ENCODE measurements at regions not wholly inside any gene's neighbourhood (a gene's known extent, or its start where the extent isn't known, plus 50 kb on each side); places are given as distances from the start of the nearest gene placed in this dataset.

- DNase-seq = no peak
Observed at GRCh38 chr16:35296962-35297653, 1837.7 kb downstream of the TP53TG3F start.

DNA sequence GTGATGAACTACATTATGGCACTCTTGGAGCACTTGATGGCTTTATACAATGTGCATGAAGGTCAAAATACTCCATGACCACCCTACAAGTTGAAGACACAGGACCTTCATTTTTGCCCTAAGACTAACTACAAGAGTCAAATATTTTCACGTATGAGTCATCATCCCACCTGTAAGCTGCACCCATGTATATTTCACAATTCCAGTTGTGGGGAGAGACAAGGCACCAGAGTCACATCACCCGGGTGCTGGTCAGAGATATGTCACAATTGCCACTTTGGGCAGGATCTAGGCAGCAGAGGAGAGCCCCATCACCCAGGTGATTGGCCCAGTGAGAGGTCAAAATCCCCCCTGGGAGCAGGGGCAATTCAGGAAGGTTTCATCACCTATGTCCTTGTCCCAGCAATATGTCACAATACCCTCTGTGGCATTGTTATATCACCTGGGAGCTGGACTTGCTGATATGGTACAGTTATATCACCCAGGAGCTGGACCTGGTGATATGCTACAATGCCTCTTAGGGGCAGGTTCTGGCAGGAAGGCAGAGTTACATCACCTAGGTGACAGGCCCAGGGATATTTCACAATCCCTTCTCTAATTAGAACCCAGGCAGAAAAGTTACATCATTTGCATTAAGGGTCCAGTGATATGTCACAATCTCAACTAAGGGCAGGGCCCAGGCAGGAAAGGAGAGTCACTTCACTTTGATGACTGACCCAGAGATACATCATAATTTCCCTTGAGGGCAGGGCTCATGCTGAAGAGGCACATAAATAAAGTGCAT is 1839.2 kb downstream of the TP53TG3F start:
- no peak for DNase-seq

- DNase-seq = no peak
Observed at GRCh38 chr16:35302859-35303258, 1843.4 kb downstream of the TP53TG3F start.

- no peak for DNase-seq
Observed at GRCh38 chr16:35305476-35305875, 1846.1 kb downstream of the TP53TG3F start.

DNA sequence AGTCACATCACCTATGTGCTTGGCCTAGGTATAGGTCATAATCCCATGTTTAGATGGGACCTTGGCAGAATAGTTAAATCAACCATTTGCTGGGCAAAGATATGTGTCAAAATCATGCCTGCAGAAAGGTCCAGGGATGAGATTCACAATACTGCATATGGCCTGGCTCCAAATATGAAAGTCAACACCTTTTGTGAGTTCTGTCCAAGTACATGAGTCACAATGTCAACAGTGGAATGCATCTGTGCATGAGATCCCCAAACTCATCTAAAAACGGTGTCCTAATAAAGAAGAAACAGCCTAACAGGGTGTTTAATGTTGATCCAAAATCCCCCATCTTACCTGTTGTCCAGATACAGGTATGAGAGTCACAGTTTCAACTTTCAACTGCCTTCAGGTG is 1847.5 kb downstream of the TP53TG3F start:
- DNase-seq = no peak

DNA sequence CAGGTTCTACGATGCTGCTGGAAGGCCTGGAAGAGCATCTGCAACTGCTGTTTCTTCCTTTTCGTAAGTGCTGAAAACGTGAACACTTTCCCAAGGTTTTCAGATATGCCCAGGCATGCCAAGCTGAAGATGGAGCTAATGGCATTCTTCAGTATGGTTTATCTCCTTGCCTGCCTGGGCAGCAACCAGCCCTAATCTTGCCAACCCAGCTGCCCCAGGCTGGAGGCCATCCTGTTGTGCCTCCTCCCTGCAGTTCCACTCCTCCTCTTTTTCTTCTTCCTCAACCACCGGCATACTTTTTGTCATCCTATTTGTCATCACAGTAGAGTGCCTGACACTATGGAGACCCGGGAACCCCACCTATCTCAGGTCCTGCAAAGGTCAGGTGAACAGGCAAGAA is 1849.3 kb downstream of the TP53TG3F start:
- no peak for DNase-seq

DNA sequence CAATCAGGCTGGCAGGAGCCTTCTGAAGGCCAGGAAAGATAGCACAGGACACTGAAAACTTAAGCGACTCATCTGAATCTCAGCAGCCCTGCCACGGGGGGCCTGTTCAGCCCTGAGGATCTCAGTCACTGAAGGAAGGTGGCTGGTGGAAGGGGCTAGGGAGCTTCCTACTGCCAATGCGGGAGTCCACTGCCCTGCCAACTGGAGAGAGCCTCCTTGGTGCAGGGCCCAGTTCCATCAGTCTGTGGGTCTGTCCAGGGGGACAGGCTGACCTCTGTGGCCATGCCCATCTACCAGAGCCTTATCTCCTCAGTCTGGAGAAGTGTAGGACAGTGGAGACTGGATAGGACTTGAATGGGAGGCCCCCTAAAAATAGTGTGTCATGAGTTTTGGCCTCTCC is 1851.6 kb downstream of the TP53TG3F start:
- no peak for DNase-seq

- no peak for DNase-seq
Observed at GRCh38 chr16:35311475-35311874, 1852.1 kb downstream of the TP53TG3F start.

- DNase-seq = no peak
Observed at GRCh38 chr16:35314298-35314697, 1854.9 kb downstream of the TP53TG3F start.

- no peak for DNase-seq
Observed at GRCh38 chr16:35319536-35320192, 1860.3 kb downstream of the TP53TG3F start.

- DNase-seq = no peak
Observed at GRCh38 chr16:35325936-35326335, 1866.5 kb downstream of the TP53TG3F start.

DNA sequence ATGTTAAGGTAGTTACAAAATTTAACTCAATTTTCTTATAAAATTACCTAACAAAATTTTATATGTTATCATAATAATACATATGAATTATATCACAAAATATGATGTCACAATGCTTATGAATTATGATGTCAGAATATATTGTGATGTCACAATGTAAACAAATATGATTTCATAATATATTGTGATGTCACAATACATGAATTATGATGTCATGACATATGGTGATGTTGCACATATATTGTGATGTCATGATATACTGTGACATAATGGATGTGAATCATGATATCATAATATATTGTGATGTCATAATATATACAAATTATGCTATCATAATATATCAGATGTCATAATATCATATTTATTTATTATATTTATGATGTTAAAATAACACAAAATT is 1879.9 kb downstream of the TP53TG3F start:
- peak; percentile 1 for DNase-seq

DNA sequence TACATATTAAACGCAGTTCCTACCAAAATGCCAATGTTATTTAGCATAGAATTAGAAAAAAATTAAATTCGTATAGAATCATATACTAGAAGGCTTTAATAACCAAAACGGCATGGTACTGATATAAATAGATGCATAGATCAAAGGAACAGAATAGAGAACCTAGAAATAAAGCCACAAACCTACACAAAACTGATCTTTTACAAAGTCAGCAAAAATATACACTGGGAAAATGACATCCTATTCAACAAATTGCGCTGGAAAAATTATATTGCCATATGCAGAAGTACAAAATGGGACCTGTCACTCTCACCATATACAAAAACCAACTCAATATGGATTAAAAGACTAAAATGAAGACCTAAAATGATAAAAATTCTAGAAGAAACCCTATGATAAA is 1882.6 kb downstream of the TP53TG3F start:
- DNase-seq = no peak

DNA sequence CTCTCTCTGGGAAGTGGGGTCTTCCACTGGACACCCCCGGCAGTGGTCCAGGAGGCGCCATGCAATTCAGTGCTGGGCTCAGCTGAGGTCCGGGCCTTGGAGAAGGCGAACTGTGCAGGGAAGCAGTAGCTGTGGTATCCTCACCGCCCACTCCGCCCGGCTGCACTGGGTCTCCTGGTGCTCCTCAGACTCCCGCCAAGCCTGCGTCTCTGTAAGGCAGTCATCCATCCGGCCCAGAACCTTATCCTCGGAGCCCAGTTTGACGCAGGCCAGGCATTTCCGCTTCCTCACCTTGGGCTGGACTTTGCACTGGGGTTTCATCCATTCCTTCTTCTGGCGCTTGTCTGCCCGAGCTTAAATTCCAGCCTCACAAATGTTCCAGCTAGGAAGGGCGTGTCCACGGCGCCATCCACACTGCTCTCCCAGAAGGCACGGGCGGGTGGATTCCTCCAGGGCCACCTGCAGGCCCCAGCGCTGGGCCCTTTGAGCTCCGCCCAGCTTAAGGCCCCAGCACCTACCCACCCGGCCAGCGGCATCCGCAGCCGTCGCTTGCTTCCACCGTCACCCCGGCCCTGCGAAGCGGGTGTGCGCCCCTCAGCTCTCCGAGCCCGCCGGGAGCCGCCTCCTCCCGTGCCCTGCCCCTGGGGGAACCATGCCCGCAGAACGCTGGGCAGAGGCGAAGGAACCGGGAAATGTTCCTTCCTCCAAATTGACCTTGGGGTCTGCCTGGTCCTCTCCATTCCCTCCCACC is 1884.8 kb downstream of the TP53TG3F start:
- DNase-seq = no peak

- DNase-seq = no peak
Observed at GRCh38 chr16:35352431-35352830, 1893.0 kb downstream of the TP53TG3F start.

- no peak for DNase-seq
Observed at GRCh38 chr16:35363510-35363909, 1904.1 kb downstream of the TP53TG3F start.

DNA sequence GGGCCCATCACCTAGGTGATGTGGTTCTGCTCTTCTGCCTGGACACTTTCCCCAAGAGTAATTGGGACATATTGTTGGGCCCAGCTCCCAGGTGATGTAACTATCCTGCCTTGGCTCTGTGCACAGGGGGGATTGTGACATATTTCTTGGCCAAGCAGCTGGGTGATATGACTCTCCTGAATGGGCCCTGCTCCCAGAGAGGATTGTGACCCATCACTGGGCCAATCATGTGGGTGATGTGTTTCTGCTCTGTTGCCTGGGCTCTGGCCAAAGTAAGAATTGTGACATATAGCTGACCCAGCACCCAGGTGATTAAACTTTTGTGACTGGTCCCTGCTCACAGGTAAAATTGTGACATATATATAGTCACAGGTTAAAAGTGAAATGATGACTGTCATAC is 1904.9 kb downstream of the TP53TG3F start:
- no peak for DNase-seq

DNA sequence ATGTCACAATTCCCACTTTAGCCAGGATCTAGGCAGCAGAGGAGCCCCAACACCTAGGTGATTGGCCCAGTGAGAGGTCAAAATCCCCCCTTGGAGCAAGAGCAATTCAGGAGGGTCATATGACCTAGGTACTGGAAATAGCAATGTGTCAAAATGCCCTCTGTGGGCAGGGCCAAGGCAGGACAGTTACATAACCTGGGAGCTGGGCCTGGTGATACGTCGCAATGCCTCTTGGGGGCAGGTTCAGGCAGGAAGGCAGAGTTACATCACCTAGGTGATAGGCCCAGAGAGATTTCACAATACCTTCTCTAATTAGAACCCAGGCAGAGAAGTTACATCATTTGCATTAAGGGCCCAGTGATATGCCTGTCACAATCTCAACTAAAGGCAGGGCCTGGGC is 1906.3 kb downstream of the TP53TG3F start:
- DNase-seq = no peak

DNA sequence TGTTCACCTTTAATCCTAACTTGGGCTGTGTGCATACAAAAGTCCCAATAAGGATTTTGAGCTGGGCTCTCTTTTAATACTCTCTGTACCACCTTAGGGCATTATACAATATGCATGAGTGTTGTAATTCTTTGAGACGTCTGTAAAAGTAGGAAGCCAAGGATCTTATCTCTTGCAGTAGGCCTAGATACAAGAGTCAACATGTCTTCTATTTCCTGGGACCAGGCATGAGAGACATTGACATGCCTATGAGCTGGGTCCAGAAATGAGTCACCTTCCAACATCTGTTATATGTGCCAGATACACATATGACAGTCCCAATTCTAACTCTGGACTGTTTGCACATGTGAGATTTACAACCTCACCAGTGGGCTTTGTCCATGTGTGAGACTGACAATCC is 1911.2 kb downstream of the TP53TG3F start:
- DNase-seq = no peak

GRCh38 chr16:35377142-35377541 is 1917.7 kb downstream of the TP53TG3F start:
- DNase-seq = no peak

DNA sequence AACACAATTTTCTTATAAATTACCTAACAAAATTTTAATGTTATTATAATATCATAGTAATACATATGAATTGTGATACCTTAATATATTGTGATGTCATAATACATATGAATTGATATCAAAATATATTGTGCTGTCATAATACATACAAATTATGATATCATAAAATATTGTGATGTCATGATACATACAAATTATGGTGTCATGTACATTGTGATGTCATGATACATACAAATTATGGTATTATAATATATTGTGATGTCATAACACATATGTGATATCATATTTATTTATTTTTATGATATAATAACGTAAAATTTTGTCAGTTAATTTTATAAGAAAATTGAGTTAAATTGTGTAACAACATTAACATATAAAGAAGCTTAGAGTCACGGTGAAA is 1927.2 kb downstream of the TP53TG3F start:
- DNase-seq = no peak

DNA sequence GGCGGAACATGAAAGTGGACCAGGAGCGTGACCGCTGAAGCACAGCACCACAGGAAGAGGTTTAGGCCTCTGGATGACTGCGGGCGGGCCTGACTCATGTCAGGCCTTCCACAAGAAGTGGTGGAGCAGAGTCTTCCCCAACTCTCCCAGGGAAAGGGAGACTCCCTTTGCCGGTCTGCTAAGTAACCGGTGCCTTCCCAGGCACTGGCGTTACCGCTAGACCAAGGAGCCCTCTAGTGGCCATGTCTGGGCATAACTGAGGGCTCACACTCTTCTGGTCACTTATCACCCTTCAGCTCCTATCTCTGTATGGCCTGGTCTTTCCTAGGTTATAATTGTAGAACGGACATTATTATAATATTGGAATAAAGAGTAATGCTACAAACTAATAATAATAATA is 1931.9 kb downstream of the TP53TG3F start:
- peak; percentile 62 for DNase-seq

- no peak for DNase-seq
Observed at GRCh38 chr16:35398180-35398579, 1938.8 kb downstream of the TP53TG3F start.
